ENCODE measurements at regions not wholly inside any gene's neighbourhood (a gene's known extent, or its start where the extent isn't known, plus 50 kb on each side); places are given as distances from the start of the nearest gene placed in this dataset.

DNA sequence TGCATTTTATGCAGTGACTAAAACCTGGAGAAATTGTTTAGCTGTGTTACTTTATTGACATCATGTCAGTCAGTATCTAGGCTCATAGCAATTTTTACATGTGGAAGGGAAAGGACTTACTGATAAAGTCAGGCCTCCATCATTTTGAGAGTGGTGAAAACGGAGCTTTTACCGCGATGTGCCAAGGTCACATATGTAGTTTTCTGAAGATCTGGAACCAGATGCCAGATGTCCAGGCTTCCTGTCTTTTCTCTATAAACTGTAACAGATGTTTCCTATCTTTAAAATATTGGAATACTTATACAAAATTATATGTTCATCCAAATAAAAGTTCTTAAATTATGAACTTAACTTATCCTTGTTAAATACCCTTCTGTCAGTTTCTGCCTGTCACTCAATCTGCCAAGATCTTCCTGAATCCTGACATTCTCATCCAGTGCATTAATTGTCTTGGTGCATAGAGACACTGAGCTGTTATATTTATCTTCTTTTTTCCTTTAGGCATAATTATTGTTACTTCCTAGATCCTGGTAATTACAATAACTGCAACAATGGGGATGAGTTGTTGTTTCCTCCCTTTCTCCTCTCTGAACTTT is 1646.2 kb upstream of the TENM3 start:
- DNase-seq (ENCODE audit: low read depth): no peak

DNA sequence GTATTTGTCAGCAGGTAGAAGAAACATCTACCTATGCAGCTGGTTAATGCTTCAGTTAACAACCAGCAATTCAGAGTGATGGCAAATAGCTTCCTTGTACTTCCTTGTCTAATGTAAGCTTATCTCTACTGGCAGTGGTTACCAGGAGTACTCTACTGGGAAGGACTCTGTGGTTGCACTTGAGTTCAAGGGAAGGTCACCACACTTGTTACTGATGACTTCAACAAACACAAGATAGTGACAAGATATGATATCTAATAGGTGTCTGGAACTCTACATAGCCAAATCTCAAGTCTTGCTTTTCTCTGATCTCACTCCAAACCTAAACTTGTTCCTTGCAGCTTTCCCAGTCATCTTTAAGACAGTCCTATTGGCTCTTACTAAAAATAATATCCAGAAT is 1644.9 kb upstream of the TENM3 start:
- DNase-seq (ENCODE audit: low read depth): no peak

DNA sequence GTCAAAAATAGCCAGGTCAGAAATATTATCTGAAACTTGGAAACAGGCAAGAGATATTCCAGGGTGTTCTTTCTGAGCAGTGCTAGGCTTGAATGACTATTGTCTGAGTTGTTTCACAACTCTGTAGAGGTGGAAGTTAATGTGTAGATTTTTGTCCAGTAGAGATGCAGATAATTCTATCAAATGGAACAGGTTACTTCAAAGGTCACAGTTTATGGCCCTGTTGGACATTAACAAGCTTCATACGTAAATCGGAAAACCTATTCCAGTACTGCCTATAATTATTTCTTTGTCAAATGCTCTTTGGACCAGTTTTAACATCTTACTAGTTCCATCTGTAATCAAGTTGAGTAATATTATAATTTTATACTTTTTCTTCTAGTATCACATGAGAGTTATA is 1639.4 kb upstream of the TENM3 start:
- DNase-seq (ENCODE audit: low read depth): no peak

DNA sequence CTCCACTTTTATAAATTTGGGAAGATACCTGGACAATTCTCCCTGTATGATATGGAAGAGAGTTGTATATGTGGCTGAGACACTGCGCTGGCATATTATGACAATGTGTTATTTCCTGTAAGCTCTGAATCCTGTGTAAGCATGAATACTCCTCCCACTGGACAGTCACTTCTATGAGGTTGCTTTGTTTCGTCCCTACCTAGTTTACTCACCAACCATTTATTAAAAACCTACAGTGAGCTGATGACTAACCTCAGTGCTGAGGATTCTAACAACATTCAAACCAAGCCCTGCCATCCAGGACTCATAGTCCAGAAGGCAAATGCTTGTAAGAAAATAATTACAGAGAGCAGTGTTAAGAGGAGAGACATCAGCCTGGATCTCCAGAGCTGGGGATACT is 1632.9 kb upstream of the TENM3 start:
- no peak for DNase-seq (ENCODE audit: low read depth)

DNA sequence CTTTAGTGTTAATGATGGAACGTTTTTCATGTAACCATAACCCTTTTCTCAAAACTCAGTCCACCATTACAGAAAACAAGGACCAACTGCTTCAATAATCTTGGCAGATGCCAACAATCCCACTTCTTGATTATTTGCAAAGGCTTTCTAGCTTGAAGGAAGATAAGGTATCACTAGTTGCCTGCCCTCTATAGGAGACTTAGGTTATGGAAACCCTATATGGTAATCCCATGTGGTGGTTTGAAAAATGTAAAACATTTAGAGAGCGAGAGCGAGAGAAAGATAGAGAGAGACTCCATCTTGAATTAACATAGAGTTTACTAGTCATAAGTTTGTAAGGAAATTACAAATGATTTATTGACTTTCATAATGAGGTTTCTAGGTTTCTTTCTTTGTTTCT is 1627.5 kb upstream of the TENM3 start:
- DNase-seq (ENCODE audit: low read depth): no peak

- DNase-seq (ENCODE audit: low read depth): no peak
Measured at GRCh38 chr4:180617196-180617595, 1626.0 kb upstream of the TENM3 start.

DNA sequence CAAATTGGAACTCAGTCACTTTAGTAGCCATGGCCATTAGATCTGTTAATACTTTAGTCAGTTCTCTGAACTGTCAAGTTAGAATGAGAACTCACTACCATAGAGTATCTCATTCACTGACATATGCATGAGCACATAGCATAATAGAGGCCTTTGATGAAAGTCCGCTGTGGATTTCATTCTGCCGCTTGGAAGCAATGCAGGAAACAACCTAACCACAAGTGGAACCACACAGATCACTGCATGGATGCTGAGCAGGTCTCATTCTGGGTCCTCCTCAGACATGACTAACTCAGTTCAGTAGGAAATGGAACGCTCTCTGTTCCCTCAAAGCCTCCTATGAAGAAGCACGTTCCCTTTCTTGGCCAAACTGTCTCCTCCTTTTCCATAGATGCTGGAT is 1624.8 kb upstream of the TENM3 start:
- DNase-seq (ENCODE audit: low read depth): no peak

GRCh38 chr4:180619440-180619839 is 1623.8 kb upstream of the TENM3 start:
- DNase-seq (ENCODE audit: low read depth): no peak

- no peak for DNase-seq (ENCODE audit: low read depth)
Measured at GRCh38 chr4:180622254-180622653, 1620.9 kb upstream of the TENM3 start.

DNA sequence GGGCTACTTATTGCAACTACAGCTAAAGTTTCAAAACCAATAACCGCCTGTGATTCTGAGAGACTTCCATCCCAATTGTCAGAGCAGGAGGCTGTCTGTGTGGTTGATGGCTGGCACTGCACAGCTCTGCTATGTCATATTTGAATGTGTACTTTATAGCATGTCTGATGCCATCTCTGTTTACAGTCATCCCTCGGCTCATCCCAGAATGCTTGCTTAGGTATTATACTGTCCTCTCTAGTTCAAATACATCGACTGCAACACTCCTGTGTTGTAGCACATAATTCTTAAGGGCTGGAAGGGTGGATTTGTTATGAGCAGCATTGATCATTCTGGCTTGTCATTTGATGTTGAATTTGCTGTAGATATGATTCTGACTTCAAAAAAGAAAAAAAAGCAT is 1617.5 kb upstream of the TENM3 start:
- no peak for DNase-seq (ENCODE audit: low read depth)

- DNase-seq (ENCODE audit: low read depth): no peak
Measured at GRCh38 chr4:180630012-180630665, 1613.1 kb upstream of the TENM3 start.

DNA sequence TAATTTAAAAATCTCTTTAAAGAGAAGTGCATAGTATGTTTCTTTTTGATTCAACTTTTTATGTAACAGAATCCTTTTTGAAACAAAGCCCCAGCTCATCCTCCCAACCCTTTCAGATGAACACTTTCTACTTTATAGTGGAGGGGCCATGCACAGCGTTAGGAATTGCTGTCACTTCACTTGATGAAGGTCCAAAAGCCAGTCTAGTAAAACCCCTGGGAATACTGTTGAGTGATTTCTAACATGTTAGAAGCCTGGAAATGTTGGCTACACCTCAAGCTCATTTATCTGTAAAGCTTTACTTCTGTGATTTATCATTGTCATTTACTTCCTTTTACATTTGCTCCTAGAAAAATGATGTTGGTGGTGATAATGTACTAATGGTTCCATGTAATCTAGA is 1608.9 kb upstream of the TENM3 start:
- DNase-seq (ENCODE audit: low read depth): no peak

GRCh38 chr4:180635281-180635680 is 1607.9 kb upstream of the TENM3 start:
- no peak for DNase-seq (ENCODE audit: low read depth)

- DNase-seq (ENCODE audit: low read depth): no peak
Measured at GRCh38 chr4:180636696-180637404, 1606.4 kb upstream of the TENM3 start.

GRCh38 chr4:180637616-180638015 is 1605.6 kb upstream of the TENM3 start:
- DNase-seq (ENCODE audit: low read depth): no peak

- DNase-seq (ENCODE audit: low read depth): no peak
Measured at GRCh38 chr4:180640193-180640592, 1603.0 kb upstream of the TENM3 start.

- DNase-seq (ENCODE audit: low read depth): no peak
Measured at GRCh38 chr4:180641495-180641894, 1601.7 kb upstream of the TENM3 start.

DNA sequence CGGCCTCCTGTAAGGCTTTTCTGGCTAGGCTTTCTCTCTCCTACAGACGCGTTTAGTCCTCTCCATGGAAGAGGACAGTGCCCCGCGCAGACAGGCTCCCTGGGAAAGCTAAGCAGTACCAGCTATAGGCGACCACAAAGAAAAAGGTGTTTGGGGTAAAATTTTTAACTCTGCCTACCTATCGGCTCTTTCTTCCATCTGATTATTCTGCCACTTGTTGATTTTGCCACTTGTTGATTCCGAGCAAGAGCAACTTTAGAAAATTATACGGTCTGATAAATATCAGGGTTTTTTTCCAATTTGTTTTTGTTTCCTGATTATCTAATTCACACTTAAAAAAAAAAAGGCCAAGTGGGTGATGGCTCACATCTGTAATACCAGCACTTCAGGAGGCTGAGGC is 1600.5 kb upstream of the TENM3 start:
- no peak for DNase-seq (ENCODE audit: low read depth)

GRCh38 chr4:180650273-180650672 is 1592.9 kb upstream of the TENM3 start:
- DNase-seq (ENCODE audit: low read depth): no peak

DNA sequence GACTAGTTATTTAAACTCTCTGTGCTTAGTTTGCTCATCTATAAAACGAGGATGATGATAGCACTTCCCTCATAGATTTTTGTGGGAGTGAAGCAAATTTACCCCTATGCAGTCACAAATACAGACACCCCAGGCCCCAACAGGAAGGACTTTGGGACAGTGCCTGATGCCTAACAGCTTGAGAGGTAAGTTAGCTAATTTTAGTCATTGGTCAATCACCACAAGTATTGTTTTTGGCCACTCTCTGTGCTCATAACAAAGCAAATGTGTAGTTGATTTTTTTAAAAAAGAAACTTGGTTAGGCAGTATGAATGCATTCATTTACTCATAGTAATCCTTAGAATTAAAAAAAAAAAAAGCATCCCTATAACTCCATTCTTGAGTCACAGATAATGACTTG is 1590.7 kb upstream of the TENM3 start:
- no peak for DNase-seq (ENCODE audit: low read depth)

GRCh38 chr4:180655886-180656285 is 1587.3 kb upstream of the TENM3 start:
- no peak for DNase-seq (ENCODE audit: low read depth)

- no peak for DNase-seq (ENCODE audit: low read depth)
Measured at GRCh38 chr4:180657881-180658280, 1585.3 kb upstream of the TENM3 start.

DNA sequence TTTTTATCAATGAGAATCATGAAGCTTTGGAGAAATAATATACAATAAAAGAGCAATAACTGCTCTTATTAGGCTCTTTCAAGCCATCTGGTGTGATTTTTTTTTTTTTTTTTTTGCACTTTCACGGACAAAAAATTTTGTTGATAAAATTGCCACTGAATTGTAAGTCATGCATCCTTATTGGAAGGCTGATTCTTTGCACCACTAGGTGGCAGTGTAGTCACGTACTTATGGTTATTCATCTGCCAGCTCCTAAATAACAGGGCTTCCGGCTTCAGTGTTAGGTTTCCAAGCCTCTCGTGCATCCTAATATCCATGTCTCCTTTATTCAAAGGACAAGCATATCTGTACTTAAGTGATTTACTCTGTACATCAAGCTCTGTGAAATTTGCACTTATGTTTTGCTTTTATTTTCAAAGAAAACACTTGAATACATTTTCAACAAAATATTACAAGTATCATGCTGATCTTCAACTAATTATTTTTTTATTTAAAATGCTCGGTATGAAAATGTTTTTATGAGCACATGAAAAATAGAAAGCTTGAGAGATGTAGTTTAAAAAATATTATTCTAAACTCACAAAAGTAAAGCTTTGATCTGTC is 1578.3 kb upstream of the TENM3 start:
- DNase-seq (ENCODE audit: low read depth): peak; percentile 13

All from activated gamma-delta T cell treated with anti-CD3 and anti-CD28 coated beads, Interleukin-2, amount 50 U/mL, for 16 hours (primary cell).